GM12878 (cell line): ENCODE measurements at regions not wholly inside any gene's neighbourhood (a gene's known extent, or its start where the extent isn't known, plus 50 kb on each side); places are given as distances from the start of the nearest gene placed in this dataset.

Source experiments
- ATAC-seq: fragments of 200-7000 bp; cut with Tn5 transposase; 3 replicates; pipeline ENCODE4 v1.9.1; 2020; ENCODE audit warnings: mild to moderate bottlenecking, moderate library complexity
- BruUV-seq: library from RNA; stranded (reverse); fragments of 400-500 nt; replicated peaks from 2 replicates; lab custom pipeline; 2021; lab: Mats Ljungman, UMichigan
- CTCF ChIA-PET: fragments of 300-600 bp; sonication (Branson Sonifier 250); formaldehyde crosslinking; extraction: SDS; loops from one replicate; lab custom pipeline; 2021; ENCODE audit warnings: inconsistent platforms; lab: Yijun Ruan, JAX
- POLR2A ChIA-PET: fragments of 350-600 bp; formaldehyde crosslinking; extraction: SDS; loops from one replicate; lab custom pipeline; 2021; ENCODE audit warnings: inconsistent platforms; lab: Charles Lee
- RAD21 ChIA-PET: fragments of 300-600 bp; sonication (Branson Sonifier 250); formaldehyde crosslinking; loops from one replicate; lab custom pipeline; 2023; ENCODE audit warnings: antibody characterized with exemption; ENCODE audit not compliant: unreplicated experiment; lab: Charles Lee
- SMC1A ChIA-PET: fragments of 300-600 bp; sonication (Branson Sonifier 250); formaldehyde crosslinking; loops from one replicate; lab custom pipeline; 2023; ENCODE audit not compliant: unreplicated experiment, uncharacterized antibody; lab: Charles Lee
- DNase-seq: peaks from one replicate; pipeline ENCODE4 v3.0.0-alpha.2; 2011; ENCODE audit warnings: low read depth, low spot score
- FAIRE-seq: peaks from 3 replicates; lab custom pipeline; 2011; peaks lifted over from hg19 to GRCh38; lab: Jason Lieb, UNC
- H2AFZ ChIP-seq: 2 replicates; pipeline ENCODE4 v1.6.0; 2011; ENCODE audit warnings: low read depth, low read length, control low read depth; ENCODE audit not compliant: control insufficient read depth
- H3K27ac ChIP-seq: 2 replicates; pipeline ENCODE4 v1.5.1; 2011; ENCODE audit warnings: control low read depth; ENCODE audit not compliant: control insufficient read depth, insufficient read depth
- H3K27me3 ChIP-seq, 2 experiments: replicated peaks in 1 of 2; 2 replicates each; pipeline versions ENCODE4 v1.6.0 to v1.6.1; 2011; ENCODE audit warnings: low read length in 1 of 2; ENCODE audit not compliant: control insufficient read depth in 2 of 2, insufficient read depth in 2 of 2
- H3K36me3 ChIP-seq, 2 experiments: 2 replicates each; pipeline ENCODE4 v1.5.1; 2011; ENCODE audit warnings: low read length in 1 of 2; ENCODE audit not compliant: control insufficient read depth in 2 of 2, insufficient read depth in 2 of 2
- H3K4me1 ChIP-seq: 2 replicates; pipeline ENCODE4 v1.6.1; 2011; ENCODE audit warnings: mild to moderate bottlenecking, low read length, moderate library complexity, mixed read lengths; ENCODE audit not compliant: control insufficient read depth, insufficient read depth
- H3K4me2 ChIP-seq: 2 replicates; pipeline ENCODE4 v1.6.0; 2011; ENCODE audit warnings: control low read depth; ENCODE audit not compliant: control insufficient read depth, insufficient read depth
- H3K4me3 ChIP-seq: fragments of 200-600 bp; sonication (generic); 2 replicates; pipeline ENCODE4 v1.5.1; 2016
- H3K79me2 ChIP-seq: 2 replicates; pipeline ENCODE4 v1.6.0; 2011; ENCODE audit warnings: low read length; ENCODE audit not compliant: control insufficient read depth, insufficient read depth
- H3K9ac ChIP-seq: 2 replicates; pipeline ENCODE4 v1.8.0; 2011; ENCODE audit warnings: low read length, control low read depth, mixed read lengths; ENCODE audit not compliant: control insufficient read depth, insufficient read depth
- H3K9me3 ChIP-seq: replicated peaks from 3 replicates; pipeline ENCODE4 v1.5.1; 2011; ENCODE audit warnings: mild to moderate bottlenecking, low read length; ENCODE audit not compliant: control insufficient read depth, insufficient read depth
- H4K20me1 ChIP-seq: 2 replicates; pipeline ENCODE4 v1.6.0; 2011; ENCODE audit not compliant: control insufficient read depth, insufficient read depth
- ATF3 ChIP-seq: IDR thresholded peaks from 2 replicates; pipeline ENCODE4 v1.6.1; 2011; ENCODE audit warnings: low read depth, mild to moderate bottlenecking, low read length, moderate library complexity, borderline replicate concordance; ENCODE audit errors: extremely low read depth
- BCL11A ChIP-seq: IDR thresholded peaks from 2 replicates; pipeline ENCODE4 v1.6.1; 2011; ENCODE audit warnings: low read depth, low read length
- BCLAF1 ChIP-seq: fragments of 450-650 bp; IDR thresholded peaks from 2 replicates; pipeline ENCODE4 v1.6.1; 2017; ENCODE audit warnings: antibody characterized with exemption, mild to moderate bottlenecking, moderate library complexity
- CBX3 ChIP-seq: fragments of 200-600 bp; sonication (generic); IDR thresholded peaks from 2 replicates; pipeline ENCODE4 v1.6.1; 2016; ENCODE audit warnings: low read depth, borderline replicate concordance
- EGR1 ChIP-seq, 2 experiments: IDR thresholded peaks; 1 replicate in 1 of 2; 2 replicates in 1 of 2; pipeline ENCODE4 v1.6.1; 2011 to 2012; ENCODE audit warnings: low read depth in 2 of 2, low read length in 2 of 2, borderline replicate concordance in 1 of 2, mild to moderate bottlenecking in 1 of 2, moderate library complexity in 1 of 2
- ETV6 ChIP-seq, 2 experiments: fragments of 450-650 bp in 1 of 2; IDR thresholded peaks in 1 of 2; conservative IDR thresholded peaks in 1 of 2; 2 replicates each; pipeline ENCODE4 v1.6.1; 2014; ENCODE audit warnings: antibody characterized with exemption in 1 of 2, borderline replicate concordance in 1 of 2, low read depth in 1 of 2, mild to moderate bottlenecking in 1 of 2, moderate library complexity in 1 of 2
- GABPA ChIP-seq: IDR thresholded peaks from 2 replicates; pipeline ENCODE4 v1.6.1; 2014; ENCODE audit warnings: antibody characterized with exemption, low read depth, mild to moderate bottlenecking, inconsistent platforms
- IRF4 ChIP-seq: IDR thresholded peaks from 2 replicates; pipeline ENCODE4 v1.6.1; 2011; ENCODE audit warnings: low read depth, low read length
- KLF5 ChIP-seq: fragments of 450-650 bp; IDR thresholded peaks from 2 replicates; pipeline ENCODE4 v1.6.1; 2014; ENCODE audit warnings: mild to moderate bottlenecking; ENCODE audit not compliant: partially characterized antibody
- MEF2B ChIP-seq: fragments of 450-650 bp; IDR thresholded peaks from 2 replicates; pipeline ENCODE4 v1.6.1; 2018; ENCODE audit warnings: mild to moderate bottlenecking, moderate library complexity; ENCODE audit not compliant: partially characterized antibody, poor library complexity, severe bottlenecking
- NFIC ChIP-seq: IDR thresholded peaks from 2 replicates; pipeline ENCODE4 v1.6.1; 2012; ENCODE audit warnings: low read depth, mild to moderate bottlenecking, inconsistent platforms, low read length, moderate library complexity
- PML ChIP-seq: IDR thresholded peaks from 2 replicates; pipeline ENCODE4 v1.6.1; 2012; ENCODE audit warnings: low read length, inconsistent platforms
- RAD21 ChIP-seq: IDR thresholded peaks from 2 replicates; pipeline ENCODE4 v1.6.1; 2011; ENCODE audit warnings: mild to moderate bottlenecking, low read depth, low read length, moderate library complexity; ENCODE audit not compliant: insufficient read depth
- RBBP5 ChIP-seq: fragments of 200-600 bp; sonication (generic); conservative IDR thresholded peaks from 2 replicates; pipeline ENCODE4 v1.6.1; 2016
- SMAD1 ChIP-seq: fragments of 450-650 bp; IDR thresholded peaks from 2 replicates; pipeline ENCODE4 v1.6.1; 2018; ENCODE audit warnings: mild to moderate bottlenecking, low read depth; ENCODE audit not compliant: partially characterized antibody
- WGBS: methylation state at CpG from one replicate; pipeline ENCODE4 v1.1.6; 2016; ENCODE audit warnings: low lambda C conversion rate; ENCODE audit not compliant: insufficient replicate concordance, insufficient coverage; ENCODE audit errors: missing lambda C conversion rate; 5-methylcytosine and 5-hydroxymethylcytosine counted together
- in situ Hi-C: fragments of 300-500 bp; cut with MboI; formaldehyde crosslinking; loops from 9 replicates; pipeline ENCODE4 v1.14.3; 2018; ENCODE audit warnings: mixed read lengths
- intact Hi-C: fragments of 100-400 bp; cut with micrococcal nuclease; formaldehyde crosslinking; loops from one replicate; pipeline ENCODE4 v1.14.2; 2022; ENCODE audit not compliant: unreplicated experiment
- TF ChIP-seq, protein P1 (sequence below): fragments of 450-650 bp; conservative IDR thresholded peaks from 2 replicates; pipeline ENCODE4 v1.6.1; 2017; ENCODE audit warnings: mild to moderate bottlenecking, moderate library complexity
- TF ChIP-seq, protein P2 (sequence below): IDR thresholded peaks from 2 replicates; pipeline ENCODE4 v1.6.1; 2012; ENCODE audit warnings: low read depth, low read length, improper control_type of control experiment

GRCh38 chr4:104206784-104207183, 287.9 kb downstream of the CXXC4 start:
- Histone ChIP-seq H4K20me1 (no peaks in the 10 kb centered on the region), H3K9ac (no peak overlapping the region), H3K36me3 (no peaks in the 10 kb centered on the region), H3K4me3 (no peak overlapping the region), H3K27me3 (no peaks in the 10 kb centered on the region), H3K4me2 (no peak overlapping the region), H3K9me3 (no peaks in the 10 kb centered on the region; the same call in 2 of the 3 replicates)
- no peak for FAIRE-seq
- in situ Hi-C loops (no loop called here), intact Hi-C loops (no loop called here)
- RAD21 ChIA-PET, result no interaction called here
- DNase-seq, result no peak
- ATAC-seq, result no peak
- SMC1A ChIA-PET, result no interaction called here
- WGBS, result 0% methylated on average over 1 of the region's 1 CpG
- POLR2A ChIA-PET, result no interaction called here
- TF ChIP-seq PML, result no peak
- no peak for TF ChIP-seq MEF2B
- no peak for TF ChIP-seq EGR1 (IDR thresholded peaks at IDR 0.05; ENCODE audit: borderline replicate concordance in 1 of 2, low read depth in 2 of 2, low read length in 2 of 2)
- TF ChIP-seq RAD21, result no peak
- TF ChIP-seq SMAD1, result no peak
- TF ChIP-seq, protein P1, sequence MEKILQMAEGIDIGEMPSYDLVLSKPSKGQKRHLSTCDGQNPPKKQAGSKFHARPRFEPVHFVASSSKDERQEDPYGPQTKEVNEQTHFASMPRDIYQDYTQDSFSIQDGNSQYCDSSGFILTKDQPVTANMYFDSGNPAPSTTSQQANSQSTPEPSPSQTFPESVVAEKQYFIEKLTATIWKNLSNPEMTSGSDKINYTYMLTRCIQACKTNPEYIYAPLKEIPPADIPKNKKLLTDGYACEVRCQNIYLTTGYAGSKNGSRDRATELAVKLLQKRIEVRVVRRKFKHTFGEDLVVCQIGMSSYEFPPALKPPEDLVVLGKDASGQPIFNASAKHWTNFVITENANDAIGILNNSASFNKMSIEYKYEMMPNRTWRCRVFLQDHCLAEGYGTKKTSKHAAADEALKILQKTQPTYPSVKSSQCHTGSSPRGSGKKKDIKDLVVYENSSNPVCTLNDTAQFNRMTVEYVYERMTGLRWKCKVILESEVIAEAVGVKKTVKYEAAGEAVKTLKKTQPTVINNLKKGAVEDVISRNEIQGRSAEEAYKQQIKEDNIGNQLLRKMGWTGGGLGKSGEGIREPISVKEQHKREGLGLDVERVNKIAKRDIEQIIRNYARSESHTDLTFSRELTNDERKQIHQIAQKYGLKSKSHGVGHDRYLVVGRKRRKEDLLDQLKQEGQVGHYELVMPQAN, result no peak
- TF ChIP-seq IRF4, result no peak
- no peak for TF ChIP-seq RBBP5
- TF ChIP-seq NFIC, result no peak
- no peak for TF ChIP-seq ETV6 (conservative IDR thresholded peaks at IDR 0.05 in 1 of 2, IDR thresholded peaks at IDR 0.05 in 1 of 2; ENCODE audit: borderline replicate concordance in 1 of 2, low read depth in 1 of 2)
- no peak for TF ChIP-seq BCL11A
- TF ChIP-seq ATF3, result no peak
- no peak for TF ChIP-seq GABPA
- TF ChIP-seq CBX3, result no peak
- no peak for TF ChIP-seq KLF5
- no peak for TF ChIP-seq BCLAF1
- TF ChIP-seq, protein P2, sequence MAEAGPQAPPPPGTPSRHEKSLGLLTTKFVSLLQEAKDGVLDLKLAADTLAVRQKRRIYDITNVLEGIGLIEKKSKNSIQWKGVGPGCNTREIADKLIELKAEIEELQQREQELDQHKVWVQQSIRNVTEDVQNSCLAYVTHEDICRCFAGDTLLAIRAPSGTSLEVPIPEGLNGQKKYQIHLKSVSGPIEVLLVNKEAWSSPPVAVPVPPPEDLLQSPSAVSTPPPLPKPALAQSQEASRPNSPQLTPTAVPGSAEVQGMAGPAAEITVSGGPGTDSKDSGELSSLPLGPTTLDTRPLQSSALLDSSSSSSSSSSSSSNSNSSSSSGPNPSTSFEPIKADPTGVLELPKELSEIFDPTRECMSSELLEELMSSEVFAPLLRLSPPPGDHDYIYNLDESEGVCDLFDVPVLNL, result no peak
- TF ChIP-seq, all 136 proteins: peak for 0
- no peaks in the 10 kb centered on the region for H3K79me2 ChIP-seq
- no peaks in the 10 kb centered on the region for H3K4me1 ChIP-seq
- H3K27ac ChIP-seq, result no peak overlapping the region
- CTCF ChIA-PET, result no interaction called here
- H2AFZ ChIP-seq, result no peak overlapping the region
- no TSS peak for BruUV-seq
